Inferior parietal cortex (tissue), 1 donor: ENCODE measurements at regions not wholly inside any gene's neighbourhood (a gene's known extent, or its start where the extent isn't known, plus 50 kb on each side); places are given as distances from the start of the nearest gene placed in this dataset.

Experiments used
- DNase-seq: peaks from one replicate; pipeline ENCODE4 v3.0.0-alpha.2; 2016; ENCODE audit errors: extremely low spot score

DNA sequence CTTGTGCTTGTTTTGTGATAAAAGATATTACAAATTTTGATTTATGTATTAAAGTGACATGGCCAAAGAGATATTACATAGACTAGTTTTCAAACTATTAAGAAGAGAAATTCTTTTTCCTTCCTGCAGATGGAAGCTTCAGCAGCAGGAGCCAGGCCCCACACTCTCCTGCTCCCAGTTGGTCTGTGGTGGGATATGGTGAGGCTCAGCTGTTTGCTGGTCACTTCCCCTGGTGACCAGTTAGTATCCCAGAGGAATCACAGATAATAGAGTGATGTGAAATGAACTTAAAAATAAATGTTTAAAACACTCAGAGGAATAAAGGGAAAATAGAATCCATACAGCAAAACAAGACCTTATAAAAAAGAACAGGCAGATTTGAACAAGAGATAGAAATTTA is 154.7 kb downstream of the KTN1 start:
- DNase-seq: no peak

DNA sequence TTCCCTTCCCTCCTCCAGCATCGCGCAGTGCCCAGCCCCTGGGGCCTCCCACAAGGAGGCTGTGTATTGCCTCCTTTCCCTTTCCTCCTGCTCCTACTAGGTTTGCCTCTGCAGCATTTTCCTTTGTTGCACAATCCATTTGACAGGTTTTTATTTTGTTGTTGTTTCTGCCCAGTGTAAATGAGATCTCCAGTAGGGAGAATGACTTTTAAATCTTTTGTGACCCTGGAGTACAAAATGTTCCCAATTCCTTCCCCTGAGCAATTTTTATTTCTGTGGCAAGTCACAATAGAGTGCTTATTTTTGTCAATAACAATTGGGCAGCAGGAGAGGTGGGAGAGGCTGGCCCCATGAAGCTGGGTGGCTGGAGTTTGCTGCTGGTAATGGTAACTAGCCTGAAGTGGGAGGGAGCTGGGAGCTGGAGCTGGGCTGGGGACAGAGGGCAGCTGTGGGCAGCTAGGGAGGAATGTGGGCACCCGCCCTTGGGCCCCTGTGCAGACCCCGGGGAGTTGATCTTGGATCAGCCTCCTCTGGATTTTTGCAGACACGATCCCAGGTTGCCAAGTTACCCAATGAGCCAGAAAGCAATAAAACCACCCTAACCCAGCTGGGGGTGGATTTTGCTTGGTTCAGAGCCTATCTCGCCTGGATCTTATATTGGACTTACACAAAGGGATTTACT is 160.1 kb downstream of the KTN1 start:
- DNase-seq: no peak

- DNase-seq: no peak
Observed at GRCh38 chr14:55740649-55740989, 160.6 kb downstream of the KTN1 start.

GRCh38 chr14:55741240-55741639 is 161.2 kb downstream of the KTN1 start:
- DNase-seq: no peak

- DNase-seq: no peak
Observed at GRCh38 chr14:55743551-55743950, 163.5 kb downstream of the KTN1 start.

GRCh38 chr14:55744321-55744720 is 164.3 kb downstream of the KTN1 start:
- DNase-seq: no peak

GRCh38 chr14:55745906-55746305 is 165.9 kb downstream of the KTN1 start:
- no peak for DNase-seq

DNA sequence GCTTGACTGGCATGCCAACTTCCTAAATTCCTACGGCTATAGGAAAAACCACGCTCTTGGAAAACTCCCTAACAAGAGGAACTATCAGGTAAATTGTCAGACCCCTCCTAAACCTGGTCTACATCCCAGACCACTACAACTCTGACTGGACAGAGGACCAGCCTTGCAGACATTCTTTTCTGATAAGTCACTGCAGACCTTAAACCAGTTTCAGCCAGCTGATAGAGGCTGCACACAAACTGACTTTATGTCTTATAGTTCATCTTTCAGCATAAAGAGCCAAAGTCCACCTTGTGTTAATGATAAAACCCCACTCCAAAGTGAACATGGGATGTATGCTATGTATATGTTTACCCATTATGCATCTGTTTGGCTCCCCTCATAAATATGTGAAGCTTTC is 166.6 kb downstream of the KTN1 start:
- no peak for DNase-seq

GRCh38 chr14:55747186-55747585 is 167.2 kb downstream of the KTN1 start:
- DNase-seq: no peak

- no peak for DNase-seq
Observed at GRCh38 chr14:55749201-55749812, 169.3 kb downstream of the KTN1 start.

DNA sequence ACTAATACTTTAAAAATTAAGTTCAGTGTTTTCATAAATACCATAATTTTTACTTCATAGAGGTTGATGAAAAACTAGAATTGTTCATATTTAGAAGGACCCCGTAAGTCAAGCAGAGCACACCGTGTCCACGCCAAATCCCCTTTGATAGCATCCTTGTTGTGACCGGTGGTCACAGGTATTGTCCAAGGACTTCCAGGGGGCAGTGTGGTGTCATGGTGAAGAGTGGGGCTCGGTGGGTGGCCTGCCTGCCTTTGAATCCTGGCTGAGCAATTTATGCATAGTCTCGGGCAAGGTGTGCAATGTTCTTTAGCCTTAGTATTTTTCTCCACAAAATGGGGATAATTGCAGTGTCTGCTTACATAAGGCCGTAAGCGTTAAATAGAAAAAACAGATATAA is 169.9 kb downstream of the KTN1 start:
- DNase-seq: no peak

GRCh38 chr14:55752580-55753390 is 172.8 kb downstream of the KTN1 start:
- no peak for DNase-seq

GRCh38 chr14:55754471-55754870 is 174.5 kb downstream of the KTN1 start:
- no peak for DNase-seq

DNA sequence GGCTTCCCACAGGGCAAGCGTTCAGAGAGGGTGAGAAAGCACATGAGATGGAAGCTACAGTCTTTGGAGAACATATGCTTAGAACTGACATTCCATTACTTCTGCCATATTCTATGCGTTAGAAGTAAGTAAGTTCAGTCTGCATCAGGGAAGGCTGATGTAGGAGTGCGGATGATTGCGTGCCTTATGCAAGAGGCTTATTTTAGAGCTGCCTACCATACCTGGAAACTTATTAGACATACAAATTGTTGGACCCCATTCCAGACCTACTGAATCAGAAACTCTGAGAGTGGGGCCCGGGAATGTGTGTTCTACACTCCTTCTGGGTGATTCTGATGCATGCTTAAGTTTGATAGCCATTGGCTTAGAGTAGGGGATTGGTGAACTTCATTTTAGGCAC is 174.9 kb downstream of the KTN1 start:
- DNase-seq: no peak

DNA sequence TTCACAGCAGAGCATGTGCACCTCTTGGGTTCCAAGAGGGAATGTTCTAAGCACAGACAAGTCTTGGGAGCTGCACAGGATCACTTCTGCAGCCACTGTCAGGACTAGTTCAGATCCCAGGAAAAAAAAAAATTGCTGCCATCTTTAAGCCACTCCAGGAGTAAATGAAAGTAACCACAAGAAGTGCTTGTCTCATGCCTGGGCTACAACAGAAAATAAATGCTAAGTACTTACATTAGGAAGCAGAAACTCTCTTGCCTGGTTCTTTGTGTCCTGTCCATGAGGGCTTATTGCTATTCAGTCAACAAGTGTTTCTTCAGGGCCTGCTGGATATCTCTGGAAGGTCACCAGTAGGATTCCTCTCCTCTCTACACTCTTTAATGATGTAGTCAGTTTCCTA is 176.1 kb downstream of the KTN1 start:
- no peak for DNase-seq

DNA sequence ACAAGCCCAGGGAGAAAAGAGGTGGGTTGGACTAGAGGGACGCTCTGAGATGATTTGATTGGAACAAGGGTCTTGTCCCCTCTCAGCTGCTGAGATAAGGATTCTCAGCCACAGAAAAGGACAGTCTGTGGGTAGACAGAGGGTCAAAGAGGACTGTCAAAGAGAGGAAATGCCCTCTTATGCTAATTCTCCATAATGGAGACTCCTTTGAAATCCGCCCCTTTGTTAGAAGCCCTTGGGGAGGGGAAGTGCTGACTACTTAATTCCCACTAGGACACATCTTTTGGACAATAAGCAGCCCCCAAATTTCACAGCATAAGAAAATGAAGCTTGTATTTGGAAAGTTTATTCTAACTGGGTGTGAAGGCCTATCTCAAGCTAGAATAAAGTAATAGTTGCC is 176.6 kb downstream of the KTN1 start:
- DNase-seq: no peak

GRCh38 chr14:55758796-55759195 is 178.8 kb downstream of the KTN1 start:
- no peak for DNase-seq

GRCh38 chr14:55760789-55761566 is 181.0 kb downstream of the KTN1 start:
- DNase-seq: no peak

DNA sequence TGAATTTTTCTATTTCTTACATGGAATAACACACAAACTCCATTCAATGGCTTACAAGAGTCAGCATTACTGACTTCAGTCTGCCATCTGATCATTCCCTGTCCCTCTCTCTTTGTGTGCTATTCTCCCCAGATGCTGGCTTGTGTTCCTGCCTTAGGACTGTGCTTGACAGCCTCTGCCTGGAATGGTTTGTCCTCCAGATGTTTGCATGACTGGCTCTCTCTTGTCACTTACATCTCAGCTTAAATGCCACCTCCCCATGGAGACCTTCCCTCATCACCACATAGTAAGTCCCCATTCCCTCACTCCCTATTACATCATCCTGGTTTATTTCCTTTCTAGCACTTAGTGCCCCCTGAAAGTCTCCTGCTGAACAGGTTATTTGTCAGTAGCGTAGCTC is 181.6 kb downstream of the KTN1 start:
- no peak for DNase-seq

GRCh38 chr14:55762595-55763232 is 182.7 kb downstream of the KTN1 start:
- DNase-seq: no peak

- DNase-seq: no peak
Observed at GRCh38 chr14:55764784-55765183, 184.8 kb downstream of the KTN1 start.

GRCh38 chr14:55766071-55766470 is 186.1 kb downstream of the KTN1 start:
- no peak for DNase-seq
